HCT116 (cell line): ENCODE measurements at regions not wholly inside any gene's neighbourhood (a gene's known extent, or its start where the extent isn't known, plus 50 kb on each side); places are given as distances from the start of the nearest gene placed in this dataset.

Experiments used
- ATAC-seq: fragments of 200-7000 bp; cut with Tn5 transposase; 2 replicates; pipeline ENCODE4 v1.9.1; 2020; ENCODE audit warnings: mild to moderate bottlenecking, moderate library complexity
- BruUV-seq: library from RNA; stranded (reverse); fragments of 400-500 nt; replicated peaks from 2 replicates; lab custom pipeline; 2021; lab: Mats Ljungman, UMichigan
- CTCF ChIA-PET: fragments of 300-600 bp; sonication (Branson Sonifier 250); formaldehyde crosslinking; loops from one replicate; lab custom pipeline; 2021; ENCODE audit warnings: antibody characterized with exemption; lab: Charles Lee
- POLR2A ChIA-PET: fragments of 300-600, 350-600 bp; sonication (Branson Sonifier 250); formaldehyde crosslinking; loops from one replicate; lab custom pipeline; 2021; ENCODE audit warnings: antibody characterized with exemption; lab: Charles Lee
- RAD21 ChIA-PET, 2 experiments: fragments of 300-600 bp; sonication (Branson Sonifier 250); formaldehyde crosslinking; loops; one replicate each; lab custom pipeline; 2023; ENCODE audit warnings: low total read pairs in 2 of 2; ENCODE audit not compliant: uncharacterized antibody in 2 of 2, unreplicated experiment in 2 of 2, low non-redundant PET in 1 of 2; lab: Charles Lee
- DNase-seq: peaks from one replicate; pipeline ENCODE4 v3.0.0-alpha.2; 2010; ENCODE audit warnings: low read depth, low spot score
- H2AFZ ChIP-seq: fragments of 200-600 bp; shearing (Covaris generic), sonication (generic); 2 replicates; pipeline ENCODE4 v1.6.1; 2017; ENCODE audit warnings: low read depth, mixed run types, mixed read lengths, antibody characterized with exemption, low read length; ENCODE audit not compliant: poor library complexity, severe bottlenecking
- H3K27ac ChIP-seq: 2 replicates; pipeline ENCODE4 v1.5.1; 2012; ENCODE audit warnings: low read depth, low read length
- H3K27me3 ChIP-seq: fragments of 200-600 bp; sonication (generic); 2 replicates; pipeline ENCODE4 v1.6.1; 2016; ENCODE audit warnings: mixed run types, low read length, mixed read lengths; ENCODE audit not compliant: insufficient read depth
- H3K36me3 ChIP-seq, 2 experiments: fragments of 200-500 bp in 1 of 2; fragments of 200-600 bp in 1 of 2; sonication (Bioruptor generic) in 1 of 2; sonication (generic) in 1 of 2; 2 replicates each; pipeline versions ENCODE4 v1.5.1 to v1.6.1; 2014 to 2016; ENCODE audit warnings: low read length in 2 of 2, inconsistent platforms in 1 of 2, mixed read lengths in 1 of 2, mixed run types in 1 of 2; ENCODE audit not compliant: insufficient read depth in 2 of 2, control insufficient read depth in 1 of 2
- H3K4me1 ChIP-seq, 2 experiments: fragments of 200-600 bp in 1 of 2; sonication (generic) in 1 of 2; 2 replicates each; pipeline versions ENCODE4 v1.5.1 to v1.6.1; 2012 to 2017; ENCODE audit warnings: low read length in 2 of 2, inconsistent platforms in 1 of 2, mild to moderate bottlenecking in 1 of 2, mixed read lengths in 1 of 2, mixed run types in 1 of 2, moderate library complexity in 1 of 2; ENCODE audit not compliant: insufficient read depth in 2 of 2, control insufficient read depth in 1 of 2
- H3K4me2 ChIP-seq: fragments of 200-600 bp; sonication (generic); 2 replicates; pipeline ENCODE4 v1.6.1; 2017; ENCODE audit warnings: mixed run types, low read length, mixed read lengths
- H3K4me3 ChIP-seq, 2 experiments: fragments of 200-600 bp in 1 of 2; sonication (generic) in 1 of 2; replicated peaks in 1 of 2; 2 replicates each; pipeline ENCODE4 v1.5.1; 2011 to 2016; ENCODE audit warnings: low read length in 2 of 2, control low read depth in 1 of 2, low read depth in 1 of 2, mild to moderate bottlenecking in 1 of 2, mixed read lengths in 1 of 2, mixed run types in 1 of 2
- H3K79me2 ChIP-seq: fragments of 200-600 bp; sonication (generic); 2 replicates; pipeline ENCODE4 v1.6.1; 2017; ENCODE audit warnings: mild to moderate bottlenecking, mixed run types, low read length, moderate library complexity, mixed read lengths; ENCODE audit not compliant: insufficient read depth
- H3K9ac ChIP-seq: fragments of 200-600 bp; sonication (generic); 2 replicates; pipeline ENCODE4 v1.6.1; 2016; ENCODE audit warnings: low read length, mixed read lengths
- H3K9me2 ChIP-seq: fragments of 200-600 bp; sonication (generic), shearing (Covaris generic); 2 replicates; pipeline ENCODE4 v1.6.1; 2017; ENCODE audit warnings: mixed run types, mild to moderate bottlenecking, moderate library complexity; ENCODE audit not compliant: insufficient read depth
- H3K9me3 ChIP-seq, 2 experiments: fragments of 200-500 bp in 1 of 2; fragments of 200-600 bp in 1 of 2; sonication (Bioruptor generic) in 1 of 2; sonication (generic) in 1 of 2; 2 replicates each; pipeline ENCODE4 v1.6.1; 2014 to 2017; ENCODE audit warnings: low read length in 2 of 2, mixed read lengths in 2 of 2, inconsistent platforms in 1 of 2, low read depth in 1 of 2, mild to moderate bottlenecking in 1 of 2, mixed run types in 1 of 2, moderate library complexity in 1 of 2; ENCODE audit not compliant: control insufficient read depth in 1 of 2, insufficient read depth in 1 of 2
- H4K20me1 ChIP-seq: fragments of 200-600 bp; sonication (generic), shearing (Covaris generic); 2 replicates; pipeline ENCODE4 v1.6.1; 2017; ENCODE audit warnings: mixed run types, mild to moderate bottlenecking, moderate library complexity; ENCODE audit not compliant: insufficient read depth
- CTCF ChIP-seq, 3 experiments: fragments of 200-600 bp in 1 of 3; sonication (generic) in 1 of 3; IDR thresholded peaks in 2 of 3; conservative IDR thresholded peaks in 1 of 3; 2 replicates each; pipeline ENCODE4 v1.5.1; 2012 to 2017; ENCODE audit warnings: low read depth in 2 of 3, low read length in 2 of 3, antibody characterized with exemption in 1 of 3, borderline replicate concordance in 1 of 3, control low read depth in 1 of 3, mild to moderate bottlenecking in 1 of 3, mixed read lengths in 1 of 3, mixed run types in 1 of 3, moderate library complexity in 1 of 3; ENCODE audit not compliant: insufficient read depth in 1 of 3
- EGR1 ChIP-seq: IDR thresholded peaks from 2 replicates; pipeline ENCODE4 v1.6.1; 2012; ENCODE audit warnings: low read depth
- EZH2 ChIP-seq: fragments of 200-600 bp; sonication (generic); IDR thresholded peaks from 2 replicates; pipeline ENCODE4 v1.6.1; 2017; ENCODE audit warnings: antibody characterized with exemption, mixed run types
- RAD21 ChIP-seq: IDR thresholded peaks from 2 replicates; pipeline ENCODE4 v1.6.1; 2012; ENCODE audit warnings: low read depth, mild to moderate bottlenecking
- SP1 ChIP-seq: IDR thresholded peaks from 2 replicates; pipeline ENCODE4 v1.6.1; 2012; ENCODE audit warnings: low read depth
- SRF ChIP-seq: IDR thresholded peaks from 2 replicates; pipeline ENCODE4 v1.6.1; 2012; ENCODE audit warnings: low read depth
- YY1 ChIP-seq: IDR thresholded peaks from 2 replicates; pipeline ENCODE4 v1.6.1; 2011; ENCODE audit warnings: low read length, low read depth, moderate library complexity, mild to moderate bottlenecking; ENCODE audit not compliant: insufficient replicate concordance; ENCODE audit errors: extremely low read depth
- ZNF274 ChIP-seq: fragments of 200-500 bp; sonication (Bioruptor generic); IDR thresholded peaks from 2 replicates; pipeline ENCODE4 v1.6.1; 2014; ENCODE audit warnings: mild to moderate bottlenecking, low read depth, low read length, inconsistent platforms
- intact Hi-C: fragments of 100-400 bp; cut with micrococcal nuclease; formaldehyde crosslinking; loops from 2 replicates; pipeline ENCODE4 v1.10.0; 2022
- TF ChIP-seq, protein P1 (sequence below): IDR thresholded peaks from 2 replicates; pipeline ENCODE4 v1.6.1; 2012

DNA sequence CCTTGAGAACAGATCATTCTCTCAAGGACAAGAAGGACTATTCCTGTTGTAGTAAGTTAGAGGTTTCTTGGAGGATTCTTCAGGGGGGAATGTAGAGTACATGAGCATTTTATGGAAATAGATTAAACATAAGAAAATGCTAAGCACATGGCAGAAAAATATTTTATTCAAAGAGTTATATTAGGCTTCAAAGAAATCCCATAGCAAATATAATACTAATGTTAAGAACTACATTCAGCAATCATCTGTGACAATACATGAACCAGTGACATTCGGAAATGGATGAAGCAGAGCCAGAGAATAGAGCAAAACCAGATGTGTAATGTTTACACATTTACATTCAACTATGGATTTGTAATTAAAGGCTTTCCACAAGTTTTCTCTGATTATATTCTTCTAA, 288.6 kb downstream of the NAF1 start:
- POLR2A ChIA-PET, result no interaction called here
- no peak overlapping the region for H3K4me2 ChIP-seq

More for the DNA sequence above, 288.6 kb downstream of the NAF1 start:
- H3K9ac ChIP-seq, result no peak overlapping the region
- H3K79me2 ChIP-seq, result no peaks in the 10 kb centered on the region
- no peak overlapping the region for H3K4me3 ChIP-seq
- no peak for ATAC-seq
- H3K4me1 ChIP-seq, result no peaks in the 10 kb centered on the region
- no peak overlapping the region for H2AFZ ChIP-seq
- H3K9me3 ChIP-seq, result no peaks in the 10 kb centered on the region
- intact Hi-C loops, result no loop called here
- H4K20me1 ChIP-seq, result no peaks in the 10 kb centered on the region
- no TSS peak for BruUV-seq
- no peak overlapping the region for H3K27ac ChIP-seq
- no peak for DNase-seq
- H3K9me2 ChIP-seq, result no peaks in the 10 kb centered on the region
- no peaks in the 10 kb centered on the region for H3K27me3 ChIP-seq
- H3K36me3 ChIP-seq, result no peaks in the 10 kb centered on the region
- ChIA-PET CTCF (no interaction called here), RAD21 (no interaction called here)
- TF ChIP-seq, protein P1, sequence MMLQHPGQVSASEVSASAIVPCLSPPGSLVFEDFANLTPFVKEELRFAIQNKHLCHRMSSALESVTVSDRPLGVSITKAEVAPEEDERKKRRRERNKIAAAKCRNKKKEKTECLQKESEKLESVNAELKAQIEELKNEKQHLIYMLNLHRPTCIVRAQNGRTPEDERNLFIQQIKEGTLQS, result no peak
- TF ChIP-seq ZNF274 (no peak), CTCF (IDR thresholded peaks at IDR 0.05 in 2 of 3, conservative IDR thresholded peaks at IDR 0.05 in 1 of 3; ENCODE audit: borderline replicate concordance in 1 of 3, insufficient read depth in 1 of 3, low read depth in 2 of 3, low read length in 2 of 3) (no peak), YY1 (no peak), EZH2 (no peak), SRF (no peak), RAD21 (no peak), SP1 (no peak), EGR1 (no peak)
